Brain microvascular endothelial cell (primary cell): ENCODE measurements at regions not wholly inside any gene's neighbourhood (a gene's known extent, or its start where the extent isn't known, plus 50 kb on each side); places are given as distances from the start of the nearest gene placed in this dataset.

Experiments used
- DNase-seq: peaks from one replicate; pipeline ENCODE4 v3.0.0-alpha.2; 2020
- H3K27ac ChIP-seq: fragments of 250-450 bp; sonication (Bioruptor Pico); 2 replicates; pipeline ENCODE4 v1.5.1; 2020; ENCODE audit warnings: mild to moderate bottlenecking, moderate library complexity
- H3K27me3 ChIP-seq: fragments of 250-450 bp; sonication (Bioruptor Pico); replicated peaks from 2 replicates; pipeline ENCODE4 v1.5.1; 2020; ENCODE audit warnings: mild to moderate bottlenecking
- H3K36me3 ChIP-seq: fragments of 250-450 bp; sonication (Bioruptor Pico); replicated peaks from 2 replicates; pipeline ENCODE4 v1.5.1; 2020; ENCODE audit warnings: mild to moderate bottlenecking
- H3K4me3 ChIP-seq: 2 replicates; pipeline ENCODE4 v1.5.1; 2011; ENCODE audit warnings: low read depth, mild to moderate bottlenecking, control low read depth, low read length, moderate library complexity
- CTCF ChIP-seq: IDR thresholded peaks from 2 replicates; pipeline ENCODE4 v1.5.1; 2011; ENCODE audit warnings: low read depth, mild to moderate bottlenecking, moderate library complexity, low read length, control low read depth, inconsistent platforms; ENCODE audit errors: missing control alignments
- in situ Hi-C: cut with HindIII; loops from 2 replicates; pipeline ENCODE4 v1.10.0; 2017; ENCODE audit warnings: low sequenced_read_pairs, low pct_ligation_motif_present

GRCh38 chr10:6915307-6915706 is 335.2 kb upstream of the PRKCQ start:
- no peak for DNase-seq
- Histone ChIP-seq H3K4me3 (no peak overlapping the region), H3K27ac (no peak overlapping the region), H3K27me3 (no peaks in the 10 kb centered on the region), H3K36me3 (no peaks in the 10 kb centered on the region)
- in situ Hi-C loops, result no loop called here
- no peak for TF ChIP-seq CTCF

- Histone ChIP-seq H3K27me3 (no peaks in the 10 kb centered on the region), H3K4me3 (no peak overlapping the region), H3K27ac (no peak overlapping the region), H3K36me3 (no peaks in the 10 kb centered on the region)
- no peak for TF ChIP-seq CTCF
- DNase-seq, result no peak
- in situ Hi-C loops, result no loop called here
Measured at GRCh38 chr10:6912929-6913328, 332.9 kb upstream of the PRKCQ start.

- no peak for DNase-seq
- Histone ChIP-seq H3K36me3 (no peaks in the 10 kb centered on the region), H3K4me3 (no peak overlapping the region), H3K27ac (no peak overlapping the region), H3K27me3 (no peaks in the 10 kb centered on the region)
- TF ChIP-seq CTCF, result no peak
- in situ Hi-C loops, result no loop called here
Measured at GRCh38 chr10:6912424-6912823, 332.3 kb upstream of the PRKCQ start.

GRCh38 chr10:6912021-6912420 is 331.9 kb upstream of the PRKCQ start:
- no peak overlapping the region for H3K4me3 ChIP-seq
- no peak for DNase-seq
- H3K27ac ChIP-seq, result no peak overlapping the region
- no peaks in the 10 kb centered on the region for H3K27me3 ChIP-seq
- H3K36me3 ChIP-seq, result no peaks in the 10 kb centered on the region
- TF ChIP-seq CTCF, result no peak
- in situ Hi-C loops, result no loop called here

- no peak for TF ChIP-seq CTCF
- in situ Hi-C loops, result no loop called here
- H3K27me3 ChIP-seq, result no peaks in the 10 kb centered on the region
- H3K36me3 ChIP-seq, result no peaks in the 10 kb centered on the region
- no peak overlapping the region for H3K4me3 ChIP-seq
- H3K27ac ChIP-seq, result no peak overlapping the region
- DNase-seq, result no peak
Measured at GRCh38 chr10:6909905-6910560, 330.0 kb upstream of the PRKCQ start.
